PFSK-1 (cell line): ENCODE measurements at regions not wholly inside any gene's neighbourhood (a gene's known extent, or its start where the extent isn't known, plus 50 kb on each side); places are given as distances from the start of the nearest gene placed in this dataset.
A peak's percentile ranks its signal among the peaks of the same experiment; 100 is the strongest.

ENCODE experiments used
- FOXP2 ChIP-seq: optimal IDR thresholded peaks from 2 replicates; pipeline ENCODE3; 2011; ENCODE audit warnings: borderline replicate concordance, control low read depth, inconsistent platforms; ENCODE audit not compliant: insufficient read depth; ENCODE audit errors: extremely low read length, extremely low read depth
- POLR2AphosphoS5 ChIP-seq: IDR thresholded peaks from 2 replicates; pipeline ENCODE4 v1.6.1; 2012; ENCODE audit warnings: low read depth, mild to moderate bottlenecking, control low read depth, low read length, moderate library complexity
- REST ChIP-seq, 2 experiments: IDR thresholded peaks; 2 replicates each; pipeline versions ENCODE4 v1.6.1 to v1.8.0; 2011 to 2012; ENCODE audit warnings: low read depth in 2 of 2, low read length in 2 of 2, control low read depth in 1 of 2, inconsistent platforms in 1 of 2, mild to moderate bottlenecking in 1 of 2, moderate library complexity in 1 of 2; ENCODE audit not compliant: insufficient read depth in 1 of 2
- SIN3A ChIP-seq: IDR thresholded peaks from 2 replicates; pipeline ENCODE4 v1.6.1; 2012; ENCODE audit warnings: mild to moderate bottlenecking, low read length, moderate library complexity, borderline replicate concordance; ENCODE audit not compliant: insufficient read depth
- TAF1 ChIP-seq: IDR thresholded peaks from 2 replicates; pipeline ENCODE4 v1.6.1; 2012; ENCODE audit warnings: low read length, control low read depth, borderline replicate concordance; ENCODE audit not compliant: insufficient read depth

GRCh38 chr2:144644549-144644948 lies 124.6 kb upstream of the ZEB2 start:
- TF ChIP-seq REST (IDR thresholded peaks at IDR 0.05; ENCODE audit: insufficient read depth in 1 of 2, low read depth in 2 of 2, low read length in 2 of 2) (no peak), SIN3A (no peak), FOXP2 (no peak), POLR2AphosphoS5 (no peak), TAF1 (no peak)

GRCh38 chr2:144643537-144644336 lies 123.8 kb upstream of the ZEB2 start:
- TF ChIP-seq SIN3A (no peak), FOXP2 (no peak), TAF1 (no peak), REST (IDR thresholded peaks at IDR 0.05; ENCODE audit: insufficient read depth in 1 of 2, low read depth in 2 of 2, low read length in 2 of 2) (no peak), POLR2AphosphoS5 (no peak)

GRCh38 chr2:144642856-144643255 lies 122.9 kb upstream of the ZEB2 start:
- no peak for TF ChIP-seq SIN3A

- peak; percentile 16; the same call in 1 of the 2 replicates for TF ChIP-seq SIN3A
- TF ChIP-seq POLR2AphosphoS5 = no peak
These were observed 122.2 kb upstream of the ZEB2 start for GRCh38 chr2:144642131-144642530.

- TF ChIP-seq FOXP2 = no peak
- no peak for TF ChIP-seq REST (IDR thresholded peaks at IDR 0.05; ENCODE audit: insufficient read depth in 1 of 2, low read depth in 2 of 2, low read length in 2 of 2)
- no peak for TF ChIP-seq POLR2AphosphoS5
- TF ChIP-seq TAF1 = no peak
- TF ChIP-seq SIN3A = no peak
These were observed 112.9 kb upstream of the ZEB2 start for GRCh38 chr2:144632809-144633208.

- TF ChIP-seq FOXP2 = no peak
- no peak for TF ChIP-seq POLR2AphosphoS5
- no peak for TF ChIP-seq SIN3A
- no peak for TF ChIP-seq TAF1
- TF ChIP-seq REST (IDR thresholded peaks at IDR 0.05; ENCODE audit: insufficient read depth in 1 of 2, low read depth in 2 of 2, low read length in 2 of 2) = no peak
These were observed 111.7 kb upstream of the ZEB2 start for GRCh38 chr2:144631636-144632035.
